ENCODE measurements at regions not wholly inside any gene's neighbourhood (a gene's known extent, or its start where the extent isn't known, plus 50 kb on each side); places are given as distances from the start of the nearest gene placed in this dataset.

GRCh38 chr2:198852248-198852647 lies 605.5 kb downstream of the SATB2 start:
- H3K9me3 ChIP-seq (replicated peaks; ENCODE audit: control insufficient read depth, insufficient read depth, low read length), result peaks cover 3% of the 10 kb centered on the region
- DNase-seq (ENCODE audit: low read depth, low spot score) (no peak), FAIRE-seq (no peak)
- TF ChIP-seq GATA2 (IDR thresholded peaks at IDR 0.05; ENCODE audit: insufficient read depth, insufficient read length, low read depth, low read length) (no peak), FOS (IDR thresholded peaks at IDR 0.05; ENCODE audit: borderline replicate concordance, insufficient read depth, low read length) (no peak), POLR2AphosphoS5 (IDR thresholded peaks at IDR 0.05; ENCODE audit: insufficient read depth, low read depth, low read length) (no peak), EZH2 (IDR thresholded peaks at IDR 0.05; ENCODE audit: borderline replicate concordance, low read depth, low read length, severe bottlenecking) (no peak), CTCF (IDR thresholded peaks at IDR 0.05; ENCODE audit: extremely low read depth in 1 of 2, insufficient read depth in 1 of 2, low read depth in 1 of 2, low read length in 2 of 2) (no peak), JUN (IDR thresholded peaks at IDR 0.05; ENCODE audit: borderline replicate concordance, insufficient read depth, insufficient read length, low read depth) (no peak), MYC (IDR thresholded peaks at IDR 0.05; ENCODE audit: low read depth, low read length) (no peak), POLR2A (IDR thresholded peaks at IDR 0.05; ENCODE audit: low read depth, low read length) (no peak)
- TF ChIP-seq, protein P1, sequence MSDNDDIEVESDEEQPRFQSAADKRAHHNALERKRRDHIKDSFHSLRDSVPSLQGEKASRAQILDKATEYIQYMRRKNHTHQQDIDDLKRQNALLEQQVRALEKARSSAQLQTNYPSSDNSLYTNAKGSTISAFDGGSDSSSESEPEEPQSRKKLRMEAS (IDR thresholded peaks at IDR 0.05; ENCODE audit: insufficient read depth, insufficient read length), result no peak
- H3K4me2 ChIP-seq (ENCODE audit: insufficient read depth, low read length), result no peak overlapping the region
- CTCF ChIA-PET, result no interaction called here
- H3K4me3 ChIP-seq (replicated peaks in 1 of 3; ENCODE audit: insufficient read depth in 1 of 3, low read depth in 1 of 3, low read length in 3 of 3), result no peak overlapping the region
- H3K4me1 ChIP-seq (ENCODE audit: control insufficient read depth, extremely low read depth, insufficient read depth, low read length), result no peaks in the 10 kb centered on the region
- BruUV-seq (replicated peaks), result no TSS peak
- no peaks in the 10 kb centered on the region for H4K20me1 ChIP-seq (replicated peaks; ENCODE audit: control insufficient read depth, extremely low read depth, insufficient read depth, low read length)
- dilution Hi-C loops (cut with MboI; ENCODE audit: extremely low pct_ligation_motif_present, low sequenced_read_pairs), result no loop called here
- H3K36me3 ChIP-seq (ENCODE audit: control insufficient read depth in 2 of 2, extremely low read depth in 1 of 2, insufficient read depth in 2 of 2, low read length in 2 of 2), result no peaks in the 10 kb centered on the region
- no peak overlapping the region for H2AFZ ChIP-seq (ENCODE audit: low read depth, low read length)
- no peaks in the 10 kb centered on the region for H3K79me2 ChIP-seq (ENCODE audit: control insufficient read depth, insufficient read depth, low read length)
- no peak overlapping the region for H3K27ac ChIP-seq (ENCODE audit: insufficient read depth, low read depth, low read length)
- no peaks in the 10 kb centered on the region for H3K9me1 ChIP-seq (replicated peaks; ENCODE audit: control insufficient read depth, extremely low read depth, insufficient read depth, low read length)
- POLR2A ChIA-PET, result no interaction called here
- no peaks in the 10 kb centered on the region for H3K27me3 ChIP-seq (ENCODE audit: control insufficient read depth in 2 of 2, insufficient read depth in 2 of 2, low read length in 2 of 2)
- intact Hi-C loops (cut with micrococcal nuclease), result no loop called here
- no peak overlapping the region for H3K9ac ChIP-seq (replicated peaks; ENCODE audit: extremely low read depth, insufficient read depth, low read length)
